COLO829 (cell line): ENCODE measurements at regions not wholly inside any gene's neighbourhood (a gene's known extent, or its start where the extent isn't known, plus 50 kb on each side); places are given as distances from the start of the nearest gene placed in this dataset.

Source experiments
- DNase-seq: peaks from one replicate; pipeline ENCODE4 v3.0.0; 2012; ENCODE audit warnings: low spot score

DNA sequence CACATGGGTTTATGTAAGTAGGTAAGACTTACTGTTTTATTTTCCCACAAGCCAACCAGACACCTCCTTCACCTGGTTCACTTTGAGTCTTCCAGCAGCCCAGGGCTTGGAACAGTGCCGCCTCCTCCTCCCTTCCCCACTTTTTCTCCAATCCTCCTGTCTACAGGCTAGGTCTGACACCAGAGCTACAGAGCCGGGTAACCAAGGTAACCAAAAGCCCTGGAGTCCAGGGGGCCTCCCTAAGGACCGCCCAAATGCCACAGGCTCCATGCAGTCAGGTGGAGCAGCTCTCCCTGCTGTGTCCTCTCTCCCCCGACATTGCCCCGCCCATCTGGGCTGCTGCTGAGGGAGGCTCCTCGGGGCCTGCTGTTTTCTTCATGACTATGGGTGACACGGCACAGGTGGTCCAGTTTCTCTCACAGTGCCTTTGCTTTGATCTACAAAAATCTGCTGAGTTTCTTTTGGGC lies 138.0 kb upstream of the EFNA5 start:
- no peak for DNase-seq

DNA sequence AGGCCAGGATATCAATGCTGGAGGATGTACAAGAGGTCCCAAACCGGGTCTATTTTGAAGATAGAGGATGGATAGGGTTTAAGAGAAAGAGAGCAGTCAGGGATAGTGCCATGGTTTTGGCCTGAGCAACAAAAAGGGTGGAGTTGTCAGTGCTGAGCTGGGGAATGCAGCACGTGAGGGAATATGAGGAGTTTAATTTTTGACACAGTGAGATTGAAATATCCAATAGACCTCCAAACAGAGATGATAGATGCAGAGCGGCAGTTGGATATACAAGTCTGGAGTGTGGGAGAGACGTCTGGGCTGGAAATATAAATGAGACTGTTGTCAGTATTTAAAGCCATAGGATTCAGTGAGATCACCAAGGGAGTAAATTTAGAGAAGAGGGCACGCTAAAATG lies 136.7 kb upstream of the EFNA5 start:
- DNase-seq: no peak

DNA sequence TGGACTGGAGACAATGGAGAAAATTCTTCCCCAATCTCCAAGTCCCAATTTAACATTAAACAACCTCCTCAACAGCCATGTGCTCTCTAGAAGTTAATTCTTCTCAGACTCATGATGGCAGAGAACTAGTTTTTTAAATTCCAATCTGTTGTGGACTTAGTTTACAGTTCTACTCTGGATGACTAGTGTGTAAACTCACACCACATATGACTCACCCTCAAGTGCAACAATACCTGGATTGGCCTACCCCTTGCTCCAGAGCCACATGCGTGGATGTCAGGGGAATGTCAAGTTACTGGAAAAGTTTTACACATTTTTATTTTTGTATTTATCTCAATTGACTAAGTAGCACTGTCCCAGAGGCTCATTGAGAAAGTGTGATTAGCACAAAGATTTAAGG lies 136.0 kb upstream of the EFNA5 start:
- DNase-seq: no peak

DNA sequence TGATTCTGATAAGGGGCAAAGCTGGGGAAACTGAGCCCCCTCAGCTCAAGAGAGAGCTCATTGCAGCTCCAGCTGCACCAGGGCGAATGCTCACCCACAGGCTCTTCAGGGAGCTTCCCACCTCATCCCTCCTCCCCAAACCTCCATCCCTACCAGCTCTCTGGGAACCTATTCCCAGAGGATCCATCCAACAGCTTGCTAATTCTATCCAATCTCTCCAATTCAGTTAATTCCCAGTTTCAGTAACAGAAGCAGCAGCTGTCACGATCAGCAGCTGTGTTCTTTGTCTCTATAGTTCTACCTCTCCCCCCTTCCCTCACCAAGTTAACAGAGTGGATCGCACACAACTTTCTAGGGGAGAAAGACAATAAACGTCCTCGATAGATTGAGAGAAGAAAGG lies 135.5 kb upstream of the EFNA5 start:
- no peak for DNase-seq

DNA sequence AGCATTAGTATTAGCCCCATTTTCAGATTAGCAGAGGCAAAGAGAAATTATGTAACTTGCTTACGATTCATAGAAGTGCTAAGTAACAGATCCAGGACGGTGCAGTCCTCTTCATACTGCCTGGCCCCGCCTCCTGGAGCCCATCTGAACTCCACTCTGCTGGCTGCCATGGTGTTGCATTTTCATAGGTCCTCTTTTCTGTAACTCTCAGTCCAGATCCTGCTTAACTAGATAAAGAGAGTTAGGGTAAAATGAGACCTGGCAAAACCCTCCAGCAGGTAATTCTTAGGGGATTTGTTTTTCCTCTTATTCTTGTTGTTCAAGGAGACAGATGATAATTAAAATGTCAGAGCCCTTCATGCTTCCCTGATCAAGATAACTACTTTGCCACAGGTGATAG lies 135.1 kb upstream of the EFNA5 start:
- no peak for DNase-seq

DNA sequence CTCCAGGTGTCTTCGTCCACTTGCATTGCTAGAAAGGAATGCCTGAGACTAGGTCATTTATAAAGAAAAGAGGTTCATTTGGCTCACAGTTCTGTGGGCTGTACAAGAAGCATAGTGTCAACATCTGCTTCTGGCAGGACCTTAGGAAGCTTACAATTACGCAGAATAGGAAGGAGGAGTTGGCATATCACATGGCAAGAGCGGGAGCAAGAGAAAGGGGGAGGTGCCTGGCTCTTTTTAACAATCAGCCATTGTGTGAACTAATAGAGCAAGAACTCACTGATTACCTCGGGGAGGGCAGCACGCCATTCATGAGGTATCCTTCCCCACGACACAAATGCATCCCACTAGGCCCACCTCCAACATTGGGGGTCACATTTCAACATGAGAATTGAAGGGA lies 134.4 kb upstream of the EFNA5 start:
- no peak for DNase-seq

DNA sequence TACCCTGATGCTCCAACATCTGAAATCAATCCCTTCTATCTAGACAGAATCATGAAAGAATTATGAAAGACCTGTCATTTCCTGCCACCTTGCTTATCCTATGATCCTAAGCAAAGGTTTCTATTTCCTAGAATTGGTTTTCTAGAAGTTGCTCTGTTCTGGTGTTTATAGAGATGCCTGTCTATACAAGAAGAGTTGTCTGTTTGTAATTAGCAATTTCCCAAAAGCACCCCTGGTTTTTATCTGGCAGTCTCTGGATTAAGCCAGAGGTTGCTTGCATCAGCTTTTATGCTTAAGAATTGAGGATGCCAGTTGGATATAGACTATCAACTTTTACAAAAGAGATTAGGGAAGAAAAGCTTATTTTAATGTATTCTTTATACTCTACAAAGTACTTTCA lies 133.0 kb upstream of the EFNA5 start:
- no peak for DNase-seq

DNA sequence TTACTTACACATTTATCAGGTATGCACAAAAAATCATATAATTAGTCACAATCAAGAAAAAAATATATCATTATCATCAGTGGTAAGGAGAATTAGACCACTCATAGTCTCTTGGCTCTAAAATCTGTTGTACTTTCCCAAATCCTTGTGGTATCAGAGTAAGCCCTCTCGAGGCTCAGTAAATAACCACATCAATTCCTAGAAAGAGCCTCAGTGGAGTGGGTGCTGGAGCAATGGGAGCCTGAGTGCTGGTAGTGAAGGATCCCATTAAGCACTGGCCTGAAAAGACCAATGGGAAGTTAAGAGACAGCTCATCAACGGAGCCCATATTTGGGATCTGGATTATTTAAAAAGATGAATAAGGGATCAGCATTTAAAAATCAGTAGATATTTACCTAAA lies 130.3 kb upstream of the EFNA5 start:
- no peak for DNase-seq

DNA sequence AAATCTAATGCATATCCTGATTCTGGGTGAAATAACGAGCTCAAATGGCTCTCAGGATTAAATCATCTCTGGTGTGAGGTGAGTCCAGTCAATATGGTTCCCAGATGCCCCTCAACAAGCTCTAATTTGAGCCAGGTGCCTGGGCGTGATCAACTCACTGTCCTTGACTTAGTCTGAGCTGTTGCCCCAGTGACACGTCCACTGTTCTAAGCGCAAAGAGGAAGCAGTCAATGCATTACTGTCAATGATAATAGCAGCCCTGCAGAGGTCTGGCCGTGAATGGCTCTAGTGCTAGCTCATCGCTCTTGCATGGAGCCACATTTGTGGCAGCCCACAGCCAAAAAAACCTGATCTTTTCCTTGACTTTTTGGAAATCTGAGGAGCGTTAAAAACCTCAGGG lies 128.6 kb upstream of the EFNA5 start:
- no peak for DNase-seq

DNA sequence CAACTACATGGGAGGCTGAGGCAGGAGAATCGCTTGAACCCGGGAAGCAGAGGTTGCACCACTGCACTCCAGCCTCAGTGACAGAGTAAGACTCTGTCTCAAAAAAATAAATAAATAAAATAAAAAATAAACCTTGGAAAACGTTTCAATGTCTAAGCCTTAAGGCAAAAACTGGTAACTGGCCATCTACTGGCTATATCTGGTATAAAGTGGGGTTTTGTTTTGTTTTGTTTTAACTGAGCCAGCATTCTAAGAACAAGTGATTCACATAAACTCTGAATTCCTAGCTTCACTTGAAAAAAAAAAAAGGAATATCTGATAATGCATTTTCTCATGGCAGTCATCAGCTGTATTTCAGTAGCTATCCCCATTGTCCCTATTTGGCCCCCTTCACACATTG lies 126.1 kb upstream of the EFNA5 start:
- no peak for DNase-seq

DNA sequence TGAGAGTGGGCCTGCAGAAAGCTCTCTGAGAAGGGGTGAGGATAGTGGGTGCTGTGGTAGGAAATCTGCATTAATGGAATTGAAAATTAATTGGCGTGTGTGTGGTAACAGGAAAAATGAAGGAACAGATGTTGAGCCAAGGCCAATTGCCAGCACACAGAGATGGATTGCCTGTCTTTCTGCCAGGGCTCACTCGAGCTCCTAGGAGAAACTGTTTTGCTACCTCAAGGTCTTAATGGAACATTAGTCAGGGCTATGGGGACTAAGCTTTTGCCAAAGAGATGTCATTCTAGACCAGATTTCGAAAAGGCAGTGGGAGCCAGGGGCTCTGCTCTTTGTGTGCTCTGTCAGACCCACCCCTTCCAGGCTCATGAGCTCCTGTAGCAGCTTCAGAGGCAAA lies 124.0 kb upstream of the EFNA5 start:
- no peak for DNase-seq

DNA sequence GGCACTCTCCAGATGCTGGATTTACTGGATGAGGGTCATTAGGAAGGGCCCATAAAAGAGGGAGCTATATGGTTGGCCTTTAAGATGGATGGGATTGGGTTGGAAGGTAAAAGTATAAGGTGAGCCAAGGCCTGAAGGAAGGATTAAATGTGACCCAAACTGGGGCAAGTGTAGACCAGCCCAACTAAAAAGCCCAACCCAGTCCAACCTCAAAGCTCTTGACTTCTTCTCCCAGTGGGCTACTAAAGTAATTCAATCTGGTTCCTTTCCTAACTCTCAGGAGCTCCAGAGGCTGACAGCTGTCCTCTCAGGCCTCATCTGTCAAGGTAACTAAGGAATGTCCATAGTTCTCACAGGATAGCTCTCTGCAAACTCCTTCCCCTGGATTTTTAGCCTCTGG lies 122.2 kb upstream of the EFNA5 start:
- DNase-seq: no peak

DNA sequence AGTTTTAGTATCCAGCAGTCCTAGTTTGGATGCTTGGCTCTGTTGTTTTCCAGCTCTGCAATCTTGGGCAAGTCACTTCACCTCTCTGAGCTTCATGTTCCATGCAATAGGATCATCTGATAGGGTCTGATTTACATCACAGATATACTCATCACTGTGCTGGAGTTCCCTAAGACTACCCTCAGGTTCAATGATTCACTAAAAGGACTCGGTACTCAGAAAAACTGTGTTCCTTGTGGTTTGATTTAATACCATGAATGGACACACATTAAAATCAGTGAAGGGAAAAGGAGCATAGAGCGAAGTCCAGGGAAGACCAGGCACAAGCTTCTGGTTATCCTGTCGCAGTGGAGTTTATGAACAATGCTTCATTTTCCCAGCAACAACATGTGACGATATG lies 119.9 kb upstream of the EFNA5 start:
- no peak for DNase-seq

DNA sequence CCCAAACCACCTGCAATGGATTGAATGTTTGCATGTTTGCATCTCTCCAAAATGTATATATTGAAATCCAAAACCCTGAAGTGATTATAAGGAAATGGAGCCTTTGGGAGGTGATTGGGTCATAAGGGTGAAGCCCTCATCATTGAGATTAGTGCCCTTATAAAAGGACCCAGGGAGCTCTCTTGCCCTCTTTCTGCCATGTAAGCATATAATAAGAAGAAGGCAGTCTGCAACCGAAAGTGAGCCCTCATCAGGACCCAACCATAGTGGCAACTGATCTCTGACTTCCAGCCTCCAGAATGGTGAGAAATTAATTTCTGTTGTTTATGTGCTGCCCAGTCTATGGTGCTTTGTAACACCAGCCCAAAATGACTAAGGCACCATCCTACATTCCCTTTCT lies 115.7 kb upstream of the EFNA5 start:
- DNase-seq: no peak

DNA sequence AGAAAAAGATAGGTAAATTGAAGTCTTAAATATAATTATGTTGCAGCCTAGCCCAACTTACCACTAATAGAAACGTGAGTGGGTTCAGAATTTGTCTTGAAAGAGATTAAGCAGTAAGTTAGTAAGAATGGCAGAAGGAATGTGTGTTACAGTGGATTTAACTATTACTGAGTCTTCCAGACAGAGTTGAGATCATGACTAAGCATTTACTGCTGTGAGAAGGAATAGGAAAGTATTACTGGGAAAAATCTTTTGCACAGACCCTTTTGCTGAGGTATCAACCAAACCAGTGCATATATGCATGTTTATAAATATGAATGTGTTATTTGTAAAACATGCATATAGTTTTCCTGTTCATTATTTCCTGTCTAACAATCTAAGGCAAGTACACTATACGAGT lies 112.8 kb upstream of the EFNA5 start:
- DNase-seq: no peak

DNA sequence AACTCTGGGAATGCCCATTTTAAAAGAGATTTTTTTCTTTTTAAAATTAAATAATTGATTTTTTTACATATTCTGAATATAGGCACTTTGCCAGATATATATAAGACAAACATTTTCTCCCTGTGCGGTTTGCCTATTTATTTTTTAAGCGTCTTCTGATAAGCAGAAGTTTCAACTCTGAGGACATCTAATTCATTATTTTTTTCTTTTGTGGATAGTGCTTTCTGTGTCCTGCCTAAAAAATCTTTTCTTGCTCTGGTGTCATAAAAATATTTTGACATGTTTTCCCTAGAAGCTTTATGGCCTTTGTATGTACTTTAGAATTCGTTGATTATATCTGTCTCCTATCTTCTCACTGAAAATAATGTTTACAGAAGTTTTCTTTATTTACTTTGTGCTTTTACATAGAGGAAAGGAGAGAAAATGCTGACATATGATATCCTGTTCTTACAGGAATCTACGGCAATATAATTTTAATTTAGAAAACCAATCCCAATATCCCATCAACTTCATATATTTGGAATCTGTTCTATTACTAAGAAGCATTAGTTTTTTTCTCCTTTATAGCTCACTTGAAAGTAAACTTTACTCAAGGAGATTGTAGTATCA lies 111.9 kb upstream of the EFNA5 start:
- DNase-seq: no peak

DNA sequence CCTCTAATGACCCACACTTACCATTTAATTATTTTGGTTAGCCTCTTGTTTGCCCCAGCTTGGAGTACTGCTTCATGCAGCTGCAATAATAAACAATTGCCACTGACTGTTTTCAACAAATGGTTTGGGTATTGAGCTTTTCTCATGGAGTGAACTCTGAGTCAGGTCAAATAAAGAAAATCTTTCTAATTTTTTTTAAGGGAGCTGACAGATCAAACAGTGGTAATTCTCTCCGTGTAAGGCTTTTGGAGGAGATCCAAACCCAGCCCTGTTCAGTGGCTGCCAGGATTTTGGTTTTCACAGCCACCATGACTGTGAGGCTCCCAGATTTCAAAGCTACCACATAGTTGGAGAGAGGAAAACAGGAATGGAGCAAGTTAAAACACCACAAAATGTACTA lies 110.7 kb upstream of the EFNA5 start:
- DNase-seq: no peak

DNA sequence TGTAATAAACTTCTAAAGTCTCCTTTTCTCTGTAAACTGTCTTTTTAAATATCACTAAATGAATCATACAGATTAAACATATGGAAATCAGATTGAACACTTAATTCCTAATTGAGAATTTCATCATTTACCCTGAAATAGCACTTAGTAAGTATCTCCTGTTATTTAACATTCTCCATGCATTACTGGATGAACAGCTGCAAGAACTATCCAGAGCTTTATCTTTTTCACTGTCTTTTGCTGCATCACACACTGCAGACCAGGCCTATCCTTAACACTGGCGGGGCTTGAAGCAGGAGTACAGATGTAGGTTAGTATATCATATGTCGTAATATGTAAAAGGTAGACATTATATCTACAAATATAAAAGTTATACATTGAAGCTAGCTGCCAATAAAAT lies 108.7 kb upstream of the EFNA5 start:
- DNase-seq: no peak

DNA sequence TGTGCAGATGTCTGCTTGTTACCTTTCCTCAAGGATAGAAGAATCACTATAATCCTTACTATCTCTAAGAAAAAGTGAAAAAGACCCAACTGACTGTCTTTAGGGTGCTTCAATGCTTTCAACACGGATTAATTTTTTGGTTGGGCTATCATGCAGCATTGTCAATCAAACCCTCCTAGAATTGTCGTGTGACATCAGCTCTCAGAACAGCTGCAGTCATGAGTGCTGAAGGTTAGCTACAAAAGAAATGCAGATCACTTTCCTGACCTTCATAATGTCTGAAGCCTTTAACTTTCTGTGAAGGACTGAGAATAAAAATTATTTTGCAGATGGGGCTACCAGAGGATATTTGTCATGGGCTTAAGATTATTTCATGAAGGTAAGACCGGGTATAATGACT lies 107.9 kb upstream of the EFNA5 start:
- DNase-seq: no peak

DNA sequence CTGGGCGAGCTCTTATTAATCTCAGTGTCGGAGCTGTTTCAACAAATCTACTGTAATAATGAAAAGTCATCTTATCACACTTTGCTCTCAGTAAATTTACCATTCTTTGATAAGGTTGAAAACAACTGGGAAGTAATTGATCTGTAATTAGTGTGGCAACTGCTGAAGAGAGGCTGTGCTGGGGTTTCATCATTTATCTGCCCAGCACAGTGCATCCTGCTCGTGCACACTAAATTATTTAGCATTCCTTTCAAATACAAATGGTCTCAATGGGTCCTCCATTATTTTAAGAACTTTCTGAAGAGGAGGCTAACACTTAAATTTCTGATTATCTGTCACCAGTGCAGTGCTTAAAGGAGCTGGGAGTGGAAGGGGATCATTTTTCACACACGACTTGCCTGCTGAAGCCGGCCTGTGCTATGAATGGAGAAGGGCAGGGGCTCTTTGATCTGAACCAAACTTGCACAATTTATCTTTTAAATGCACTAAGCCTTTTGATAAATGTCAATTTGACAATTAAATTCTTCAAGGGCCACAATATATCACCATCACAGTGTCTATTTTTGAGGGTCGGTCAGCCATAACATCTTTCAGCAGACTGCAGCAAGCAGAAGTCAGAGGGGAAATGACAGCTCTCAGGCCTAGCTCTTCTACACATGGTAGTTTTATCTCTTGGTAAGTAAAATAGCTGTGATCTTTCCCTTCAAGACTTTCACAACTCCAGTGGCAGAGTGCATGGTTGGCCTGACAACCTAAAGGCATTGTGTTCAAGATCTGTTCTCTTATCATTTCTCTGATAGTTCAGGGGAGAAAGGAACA lies 106.4 kb upstream of the EFNA5 start:
- no peak for DNase-seq

DNA sequence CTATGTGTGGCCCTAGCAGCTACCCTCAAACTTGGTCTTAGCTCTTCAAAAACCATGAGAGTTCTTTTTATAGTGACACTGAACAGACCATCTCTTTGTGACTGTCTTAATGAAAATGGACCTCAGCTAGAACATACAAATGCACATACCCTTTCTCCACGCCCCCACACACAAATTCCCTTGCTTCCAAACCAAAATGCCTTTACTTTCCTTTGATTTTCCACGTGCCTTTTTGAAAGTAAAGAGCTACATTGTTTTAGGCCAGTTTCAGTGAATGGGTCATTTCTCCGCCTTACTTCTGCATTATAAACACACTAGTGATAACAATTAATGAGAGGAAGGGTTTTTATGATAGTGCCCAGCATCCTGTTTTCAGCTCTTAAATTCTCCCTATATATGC lies 105.8 kb upstream of the EFNA5 start:
- peak; percentile 66 for DNase-seq

DNA sequence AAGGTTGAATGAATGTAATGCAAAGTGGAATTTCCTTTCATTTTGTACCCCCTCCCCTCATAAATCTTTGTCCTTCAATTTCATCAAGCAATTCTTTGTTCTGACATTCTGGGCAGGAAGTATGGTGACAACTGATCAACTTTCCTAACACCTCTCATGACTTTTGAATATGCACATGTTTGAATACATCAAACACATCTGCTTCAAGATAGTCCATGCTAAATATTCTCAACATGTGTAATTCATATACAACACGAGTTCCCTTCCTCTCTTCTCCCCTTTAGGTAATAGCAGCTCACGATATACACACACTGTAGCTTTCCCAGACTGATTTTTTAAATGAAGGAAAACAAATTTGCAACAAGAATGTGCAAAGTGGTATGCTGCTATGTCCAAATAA lies 103.6 kb upstream of the EFNA5 start:
- no peak for DNase-seq

DNA sequence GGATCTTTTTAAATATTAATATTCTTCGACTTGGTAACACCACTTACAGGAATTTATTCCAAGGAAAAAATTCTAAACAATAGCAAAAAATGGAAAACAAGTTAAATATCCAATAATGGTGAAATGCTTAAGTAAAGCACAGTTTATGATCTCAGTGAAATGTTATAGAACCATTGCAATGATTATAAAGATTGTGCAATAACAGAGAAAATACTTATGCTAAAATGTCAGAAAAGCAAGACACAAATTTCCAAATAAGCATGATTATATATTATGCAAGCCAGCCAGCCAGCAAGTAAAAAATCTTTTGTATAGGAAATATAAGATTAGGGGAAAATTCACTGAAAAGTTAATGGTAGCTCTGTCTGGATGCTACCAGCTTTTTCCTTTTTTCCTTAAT lies 102.7 kb upstream of the EFNA5 start:
- no peak for DNase-seq
